Neutrophil (primary cell): ENCODE measurements at regions not wholly inside any gene's neighbourhood (a gene's known extent, or its start where the extent isn't known, plus 50 kb on each side); places are given as distances from the start of the nearest gene placed in this dataset.

Source experiments
- H3K27ac ChIP-seq: fragments of 200-600 bp; sonication (generic); 2 replicates; pipeline ENCODE4 v1.5.1; 2016; ENCODE audit warnings: mild to moderate bottlenecking, moderate library complexity
- H3K27me3 ChIP-seq: fragments of 200-600 bp; sonication (generic); 2 replicates; pipeline ENCODE4 v1.6.0; 2016; ENCODE audit warnings: mild to moderate bottlenecking
- H3K36me3 ChIP-seq: fragments of 200-600 bp; sonication (generic); 2 replicates; pipeline ENCODE4 v1.5.1; 2017
- H3K4me1 ChIP-seq, 2 experiments: fragments of 200-600 bp in 1 of 2; sonication (generic) in 1 of 2; 1 replicate in 1 of 2; 2 replicates in 1 of 2; pipeline versions ENCODE4 v1.5.1 to v1.6.1; 2013 to 2016; ENCODE audit warnings: low read depth in 1 of 2, low read length in 1 of 2, mild to moderate bottlenecking in 1 of 2, moderate library complexity in 1 of 2; ENCODE audit not compliant: control insufficient read depth in 1 of 2, insufficient read depth in 1 of 2
- H3K4me3 ChIP-seq, 2 experiments: fragments of 200-600 bp in 1 of 2; sonication (generic) in 1 of 2; 1 replicate in 1 of 2; 2 replicates in 1 of 2; pipeline ENCODE4 v1.5.1; 2013 to 2016; ENCODE audit warnings: low read depth in 1 of 2, low read length in 1 of 2, mild to moderate bottlenecking in 1 of 2, moderate library complexity in 1 of 2
- H3K9me3 ChIP-seq: fragments of 200-600 bp; sonication (generic); 2 replicates; pipeline ENCODE4 v1.5.1; 2016
- CTCF ChIP-seq: fragments of 200-600 bp; sonication (generic); IDR thresholded peaks from 2 replicates; pipeline ENCODE4 v1.5.1; 2016; ENCODE audit warnings: antibody characterized with exemption

- no peaks in the 10 kb centered on the region for H3K4me1 ChIP-seq
- H3K36me3 ChIP-seq: no peaks in the 10 kb centered on the region
- no peak overlapping the region for H3K27ac ChIP-seq
- H3K9me3 ChIP-seq: no peaks in the 10 kb centered on the region
- H3K4me3 ChIP-seq: no peak overlapping the region
- H3K27me3 ChIP-seq: no peaks in the 10 kb centered on the region
- no peak for TF ChIP-seq CTCF
Observed at GRCh38 chr15:95097361-95097760, 866.0 kb downstream of the MCTP2 start.

GRCh38 chr15:95105229-95105628, 873.9 kb downstream of the MCTP2 start:
- H3K4me3 ChIP-seq: no peak overlapping the region
- H3K36me3 ChIP-seq: no peaks in the 10 kb centered on the region
- TF ChIP-seq CTCF: no peak
- H3K4me1 ChIP-seq: no peaks in the 10 kb centered on the region
- no peaks in the 10 kb centered on the region for H3K27me3 ChIP-seq
- no peaks in the 10 kb centered on the region for H3K9me3 ChIP-seq
- no peak overlapping the region for H3K27ac ChIP-seq

GRCh38 chr15:95106801-95107200, 875.4 kb downstream of the MCTP2 start:
- no peaks in the 10 kb centered on the region for H3K27me3 ChIP-seq
- no peak for TF ChIP-seq CTCF
- no peak overlapping the region for H3K4me3 ChIP-seq
- no peaks in the 10 kb centered on the region for H3K36me3 ChIP-seq
- no peak overlapping the region for H3K27ac ChIP-seq
- H3K9me3 ChIP-seq: no peaks in the 10 kb centered on the region
- H3K4me1 ChIP-seq: no peaks in the 10 kb centered on the region

GRCh38 chr15:95108673-95109072, 877.3 kb downstream of the MCTP2 start:
- H3K4me3 ChIP-seq: no peak overlapping the region
- H3K27ac ChIP-seq: no peak overlapping the region
- no peaks in the 10 kb centered on the region for H3K27me3 ChIP-seq
- H3K9me3 ChIP-seq: no peaks in the 10 kb centered on the region
- no peaks in the 10 kb centered on the region for H3K4me1 ChIP-seq
- no peak for TF ChIP-seq CTCF
- no peaks in the 10 kb centered on the region for H3K36me3 ChIP-seq

GRCh38 chr15:95111969-95112368, 880.6 kb downstream of the MCTP2 start:
- no peak for TF ChIP-seq CTCF
- Histone ChIP-seq H3K4me1 (no peaks in the 10 kb centered on the region), H3K27me3 (no peaks in the 10 kb centered on the region), H3K27ac (no peak overlapping the region), H3K36me3 (no peaks in the 10 kb centered on the region), H3K4me3 (no peak overlapping the region), H3K9me3 (no peaks in the 10 kb centered on the region)

GRCh38 chr15:95113041-95113440, 881.7 kb downstream of the MCTP2 start:
- no peak for TF ChIP-seq CTCF

More at GRCh38 chr15:95113041-95113440, 881.7 kb downstream of the MCTP2 start:
- no peaks in the 10 kb centered on the region for H3K36me3 ChIP-seq
- no peaks in the 10 kb centered on the region for H3K9me3 ChIP-seq
- H3K4me1 ChIP-seq: no peaks in the 10 kb centered on the region
- H3K4me3 ChIP-seq: no peak overlapping the region
- H3K27ac ChIP-seq: no peak overlapping the region
- H3K27me3 ChIP-seq: no peaks in the 10 kb centered on the region
